GM12873 (cell line): ENCODE measurements at regions not wholly inside any gene's neighbourhood (a gene's known extent, or its start where the extent isn't known, plus 50 kb on each side); places are given as distances from the start of the nearest gene placed in this dataset.

Experiments
- CTCF ChIP-seq: IDR thresholded peaks from 2 replicates; pipeline ENCODE4 v1.5.1; 2012; ENCODE audit warnings: low read depth, mild to moderate bottlenecking, moderate library complexity, low read length, control low read depth; ENCODE audit not compliant: insufficient read depth; ENCODE audit errors: missing control alignments

- TF ChIP-seq CTCF: no peak
Observed at GRCh38 chr9:99635032-99635431, 186.7 kb upstream of the NR4A3 start.

- no peak for TF ChIP-seq CTCF
Observed at GRCh38 chr9:99637641-99638040, 184.0 kb upstream of the NR4A3 start.

- TF ChIP-seq CTCF: no peak
Observed at GRCh38 chr9:99638971-99639370, 182.7 kb upstream of the NR4A3 start.

- TF ChIP-seq CTCF: no peak
Observed at GRCh38 chr9:99647604-99648003, 174.1 kb upstream of the NR4A3 start.

- TF ChIP-seq CTCF: no peak
Observed at GRCh38 chr9:99650187-99650874, 171.4 kb upstream of the NR4A3 start.

- TF ChIP-seq CTCF: no peak
Observed at GRCh38 chr9:99660191-99660636, 161.5 kb upstream of the NR4A3 start.

- no peak for TF ChIP-seq CTCF
Observed at GRCh38 chr9:99663297-99663696, 158.4 kb upstream of the NR4A3 start.

GRCh38 chr9:99663856-99664255 is 157.8 kb upstream of the NR4A3 start:
- peak; percentile 23 for TF ChIP-seq CTCF
